HFFc6 (cell line): ENCODE measurements at regions not wholly inside any gene's neighbourhood (a gene's known extent, or its start where the extent isn't known, plus 50 kb on each side); places are given as distances from the start of the nearest gene placed in this dataset.

Source experiments
- DNase-seq: peaks from one replicate; pipeline ENCODE4 v3.0.0-alpha.2; 2018
- H3K27ac Mint-ChIP-seq: 2 replicates; pipeline ENCODE4 v1.8.0; 2020; ENCODE audit warnings: mild to moderate bottlenecking, mixed read lengths
- H3K27me3 Mint-ChIP-seq: 2 replicates; pipeline ENCODE4 v1.8.0; 2021; ENCODE audit warnings: mild to moderate bottlenecking, moderate library complexity, mixed read lengths; ENCODE audit not compliant: insufficient read depth
- H3K36me3 Mint-ChIP-seq: 2 replicates; pipeline ENCODE4 v1.8.0; 2021; ENCODE audit warnings: low read depth, mixed read lengths
- H3K4me1 Mint-ChIP-seq: 2 replicates; pipeline ENCODE4 v1.8.0; 2020; ENCODE audit warnings: low read depth, mixed read lengths
- H3K4me3 Mint-ChIP-seq: 2 replicates; pipeline ENCODE4 v1.8.0; 2020; ENCODE audit warnings: mild to moderate bottlenecking, moderate library complexity, mixed read lengths
- H3K9me3 Mint-ChIP-seq: 2 replicates; pipeline ENCODE4 v1.8.0; 2020; ENCODE audit warnings: mild to moderate bottlenecking, mixed read lengths
- CTCF ChIP-seq: fragments of 200-600 bp; sonication (generic); IDR thresholded peaks from 2 replicates; pipeline ENCODE4 v1.5.0; 2021; ENCODE audit warnings: antibody characterized with exemption, mild to moderate bottlenecking

- Mint-ChIP-seq H3K9me3 (peaks cover 61% of the 10 kb centered on the region), H3K27ac (no peak overlapping the region), H3K4me3 (no peak overlapping the region), H3K4me1 (no peaks in the 10 kb centered on the region), H3K36me3 (no peaks in the 10 kb centered on the region), H3K27me3 (no peaks in the 10 kb centered on the region; the same call in 1 of the 2 replicates)
- TF ChIP-seq CTCF = no peak
- DNase-seq = no peak
Measured at GRCh38 chr18:77822632-77823031, 573.0 kb downstream of the GALR1 start.

GRCh38 chr18:77833807-77834206 is 584.2 kb downstream of the GALR1 start:
- Mint-ChIP-seq H3K9me3 (peaks cover 24% of the 10 kb centered on the region), H3K4me1 (no peaks in the 10 kb centered on the region), H3K36me3 (no peaks in the 10 kb centered on the region), H3K4me3 (no peak overlapping the region), H3K27me3 (no peaks in the 10 kb centered on the region), H3K27ac (no peak overlapping the region)
- no peak for DNase-seq
- no peak for TF ChIP-seq CTCF

- H3K27ac Mint-ChIP-seq = no peak overlapping the region
- no peak for TF ChIP-seq CTCF
- no peaks in the 10 kb centered on the region for H3K27me3 Mint-ChIP-seq
- no peaks in the 10 kb centered on the region for H3K4me1 Mint-ChIP-seq
- no peaks in the 10 kb centered on the region for H3K36me3 Mint-ChIP-seq
- H3K4me3 Mint-ChIP-seq = no peak overlapping the region
- DNase-seq = no peak
- H3K9me3 Mint-ChIP-seq = peaks cover 55% of the 10 kb centered on the region
Measured at GRCh38 chr18:77851802-77852201, 602.2 kb downstream of the GALR1 start.

GRCh38 chr18:77853859-77854258 is 604.2 kb downstream of the GALR1 start:
- TF ChIP-seq CTCF = no peak
- Mint-ChIP-seq H3K36me3 (no peaks in the 10 kb centered on the region), H3K4me1 (no peaks in the 10 kb centered on the region), H3K9me3 (peaks cover 54% of the 10 kb centered on the region), H3K27ac (no peak overlapping the region), H3K27me3 (no peaks in the 10 kb centered on the region), H3K4me3 (no peak overlapping the region)
- no peak for DNase-seq

GRCh38 chr18:77857678-77858655 is 608.3 kb downstream of the GALR1 start:
- no peak for TF ChIP-seq CTCF
- no peak overlapping the region for H3K4me3 Mint-ChIP-seq
- peaks cover 73% of the 10 kb centered on the region for H3K9me3 Mint-ChIP-seq
- peaks cover 6% of the 10 kb centered on the region for H3K36me3 Mint-ChIP-seq
- H3K27ac Mint-ChIP-seq = no peak overlapping the region
- DNase-seq = no peak
- H3K27me3 Mint-ChIP-seq = peaks cover 2% of the 10 kb centered on the region; the same call in 1 of the 2 replicates
- no peaks in the 10 kb centered on the region for H3K4me1 Mint-ChIP-seq
